ENCODE measurements at regions not wholly inside any gene's neighbourhood (a gene's known extent, or its start where the extent isn't known, plus 50 kb on each side); places are given as distances from the start of the nearest gene placed in this dataset.

DNA sequence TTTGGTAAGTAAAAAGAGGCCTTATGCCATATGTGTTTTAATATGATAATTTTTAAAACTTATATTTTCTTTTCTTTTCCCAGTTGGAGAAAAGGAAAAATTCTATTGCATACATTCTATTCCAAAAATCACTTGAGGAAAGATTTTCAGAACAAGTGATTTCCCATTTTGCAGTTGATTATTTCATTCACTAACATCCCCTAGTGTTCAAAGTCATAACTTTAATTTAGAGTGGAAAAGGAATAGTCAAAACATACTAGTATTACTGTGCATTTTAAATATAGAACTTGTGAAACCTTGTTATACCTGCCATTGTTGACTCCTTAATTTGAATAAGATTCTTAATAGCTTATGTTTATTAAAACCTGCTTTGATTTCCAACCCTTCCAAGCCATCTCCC, 1157.6 kb upstream of the ADGRL4 start:
- TF ChIP-seq CTCF (IDR thresholded peaks at IDR 0.05; ENCODE audit: low read length) (no peak), EZH2 (IDR thresholded peaks at IDR 0.05; ENCODE audit: borderline replicate concordance, low read length) (no peak)
- Histone ChIP-seq H3K4me3 (ENCODE audit: low read depth, low read length, poor library complexity, severe bottlenecking) (no peak overlapping the region), H3K79me2 (ENCODE audit: insufficient read depth, low read length) (no peaks in the 10 kb centered on the region), H3K9me3 (ENCODE audit: low read length) (no peaks in the 10 kb centered on the region), H3K9me2 (ENCODE audit: low read depth, low read length) (no peaks in the 10 kb centered on the region), H3K4me2 (ENCODE audit: low read length) (no peak overlapping the region), H3K36me3 (ENCODE audit: insufficient read depth, low read length) (no peaks in the 10 kb centered on the region), H2AFZ (ENCODE audit: low read length) (no peak overlapping the region), H4K20me1 (ENCODE audit: insufficient read depth, low read length) (no peaks in the 10 kb centered on the region), H3K27ac (ENCODE audit: low read depth, low read length, poor library complexity, severe bottlenecking) (no peak overlapping the region), H3F3A (ENCODE audit: insufficient read depth, low read length) (no peaks in the 10 kb centered on the region), H3K4me1 (ENCODE audit: insufficient read depth, low read length, severe bottlenecking) (no peaks in the 10 kb centered on the region), H3K9ac (ENCODE audit: low read length) (no peak overlapping the region), H3K27me3 (ENCODE audit: insufficient read depth, low read length) (no peaks in the 10 kb centered on the region)

GRCh38 chr1:80163686-80164085, 1157.2 kb upstream of the ADGRL4 start:
- Histone ChIP-seq H3K9me2 (ENCODE audit: low read depth, low read length) (no peaks in the 10 kb centered on the region), H3K27ac (ENCODE audit: low read depth, low read length, poor library complexity, severe bottlenecking) (no peak overlapping the region), H3K4me3 (ENCODE audit: low read depth, low read length, poor library complexity, severe bottlenecking) (no peak overlapping the region), H4K20me1 (ENCODE audit: insufficient read depth, low read length) (no peaks in the 10 kb centered on the region), H3K4me2 (ENCODE audit: low read length) (no peak overlapping the region), H3K79me2 (ENCODE audit: insufficient read depth, low read length) (no peaks in the 10 kb centered on the region), H2AFZ (ENCODE audit: low read length) (no peak overlapping the region), H3K4me1 (ENCODE audit: insufficient read depth, low read length, severe bottlenecking) (no peaks in the 10 kb centered on the region), H3K27me3 (ENCODE audit: insufficient read depth, low read length) (no peaks in the 10 kb centered on the region), H3K36me3 (ENCODE audit: insufficient read depth, low read length) (no peaks in the 10 kb centered on the region), H3F3A (ENCODE audit: insufficient read depth, low read length) (no peaks in the 10 kb centered on the region), H3K9me3 (ENCODE audit: low read length) (no peaks in the 10 kb centered on the region), H3K9ac (ENCODE audit: low read length) (no peak overlapping the region)
- no peak for TF ChIP-seq EZH2 (IDR thresholded peaks at IDR 0.05; ENCODE audit: borderline replicate concordance, low read length)
- no peak for TF ChIP-seq CTCF (IDR thresholded peaks at IDR 0.05; ENCODE audit: low read length)

DNA sequence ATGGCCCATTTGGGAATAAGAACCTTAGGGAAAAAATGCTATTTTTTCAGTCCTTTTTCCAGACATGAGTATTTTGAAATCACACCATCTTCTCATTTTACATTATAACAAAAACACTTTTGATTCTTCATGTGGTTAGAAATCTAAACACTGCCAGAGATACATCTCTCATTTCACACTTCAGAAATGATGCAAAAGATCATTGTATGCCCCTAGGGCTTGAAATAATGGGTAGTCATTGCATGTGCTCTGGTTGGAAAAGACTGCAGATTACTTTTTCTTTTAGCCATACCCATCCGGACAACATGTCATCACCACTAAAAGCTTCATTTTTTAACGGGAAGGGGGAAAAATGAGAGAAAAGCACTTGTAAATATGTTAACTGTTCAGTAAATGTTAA, 1152.2 kb upstream of the ADGRL4 start:
- no peak overlapping the region for H2AFZ ChIP-seq (ENCODE audit: low read length)
- no peak overlapping the region for H3K4me3 ChIP-seq (ENCODE audit: low read depth, low read length, poor library complexity, severe bottlenecking)
- no peaks in the 10 kb centered on the region for H4K20me1 ChIP-seq (ENCODE audit: insufficient read depth, low read length)
- no peaks in the 10 kb centered on the region for H3K79me2 ChIP-seq (ENCODE audit: insufficient read depth, low read length)
- TF ChIP-seq EZH2 (IDR thresholded peaks at IDR 0.05; ENCODE audit: borderline replicate concordance, low read length) (no peak), CTCF (IDR thresholded peaks at IDR 0.05; ENCODE audit: low read length) (no peak)
- H3F3A ChIP-seq (ENCODE audit: insufficient read depth, low read length): no peaks in the 10 kb centered on the region
- no peaks in the 10 kb centered on the region for H3K27me3 ChIP-seq (ENCODE audit: insufficient read depth, low read length)
- H3K4me2 ChIP-seq (ENCODE audit: low read length): no peak overlapping the region
- H3K9me2 ChIP-seq (ENCODE audit: low read depth, low read length): no peaks in the 10 kb centered on the region
- no peaks in the 10 kb centered on the region for H3K36me3 ChIP-seq (ENCODE audit: insufficient read depth, low read length)
- H3K9ac ChIP-seq (ENCODE audit: low read length): no peak overlapping the region
- no peaks in the 10 kb centered on the region for H3K9me3 ChIP-seq (ENCODE audit: low read length)
- H3K4me1 ChIP-seq (ENCODE audit: insufficient read depth, low read length, severe bottlenecking): no peaks in the 10 kb centered on the region
- no peak overlapping the region for H3K27ac ChIP-seq (ENCODE audit: low read depth, low read length, poor library complexity, severe bottlenecking)
